Vagina (tissue), 2 donors: ENCODE measurements at regions not wholly inside any gene's neighbourhood (a gene's known extent, or its start where the extent isn't known, plus 50 kb on each side); places are given as distances from the start of the nearest gene placed in this dataset.

Source experiments
- CTCF ChIP-seq, 3 experiments: fragments of 450-650 bp in 2 of 3; fragments of 200-600 bp in 1 of 3; sonication (generic) in 1 of 3; IDR thresholded peaks; one replicate each; pipeline ENCODE4 v1.5.1; 2017 to 2019; ENCODE audit warnings: antibody characterized with exemption in 3 of 3, mild to moderate bottlenecking in 2 of 3, moderate library complexity in 2 of 3
- POLR2AphosphoS5 ChIP-seq, 2 donors: sonication (generic); formaldehyde crosslinking; IDR thresholded peaks; one replicate each; pipeline ENCODE4 v1.9.0; 2017; ENCODE audit warnings: antibody characterized with exemption in 2 of 2, mild to moderate bottlenecking in 2 of 2, low read depth in 1 of 2; ENCODE audit not compliant: insufficient read depth in 1 of 2

- TF ChIP-seq CTCF (IDR thresholded peaks at IDR 0.05), result no peak
- TF ChIP-seq POLR2AphosphoS5 (IDR thresholded peaks at IDR 0.05; ENCODE audit: insufficient read depth in 1 of 2, low read depth in 1 of 2), result no peak
Observed at GRCh38 chr6:97702248-97702647, 419.2 kb upstream of the MMS22L start.
